Suppressor macrophage treated with lipopolysaccharide for 1 hour (primary cell): ENCODE measurements at regions not wholly inside any gene's neighbourhood (a gene's known extent, or its start where the extent isn't known, plus 50 kb on each side); places are given as distances from the start of the nearest gene placed in this dataset.
"Not testable (repeated sequence)": the region's sequence is repeated elsewhere in the genome, so short reads cannot be mapped to it uniquely, and the experiment has no call there.

ENCODE experiments used
- DNase-seq, 3 donors: peaks; one replicate each; pipeline ENCODE4 v3.0.0-alpha.2; 2020 to 2022

GRCh38 chr5:152177626-152178349, 227.3 kb downstream of the NMUR2 start:
- DNase-seq: no peak

GRCh38 chr5:152171888-152172287, 233.2 kb downstream of the NMUR2 start:
- DNase-seq: no peak

GRCh38 chr5:152170350-152170749, 234.7 kb downstream of the NMUR2 start:
- DNase-seq: no peak

- no peak for DNase-seq
These were observed 240.2 kb upstream of the GLRA1 start for GRCh38 chr5:152164860-152165259.

DNA sequence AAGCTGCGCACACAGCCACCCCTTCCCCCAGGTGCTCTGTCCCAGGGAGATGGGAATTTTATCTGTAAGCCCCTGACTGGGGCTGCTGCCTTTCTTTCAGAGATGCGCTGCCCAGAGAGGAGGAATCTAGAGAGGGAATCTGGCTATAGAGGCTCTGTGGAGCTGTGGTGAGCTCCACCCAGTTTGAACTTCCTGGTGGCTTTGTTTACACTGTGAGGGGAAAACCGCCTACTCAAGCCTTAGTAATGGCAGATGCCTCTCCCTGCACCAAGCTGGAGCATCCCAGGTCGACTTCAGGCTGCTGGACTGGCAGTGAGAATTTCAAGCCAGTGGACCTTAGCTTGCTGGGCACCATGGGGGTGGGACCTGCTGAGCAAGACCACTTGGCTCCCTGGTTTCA, 235.2 kb upstream of the GLRA1 start:
- DNase-seq: not testable (repeated sequence)

- DNase-seq: not testable (repeated sequence)
These were observed 229.8 kb upstream of the GLRA1 start for GRCh38 chr5:152154452-152154851.

- no peak for DNase-seq
These were observed 227.3 kb upstream of the GLRA1 start for GRCh38 chr5:152151940-152152339.

DNA sequence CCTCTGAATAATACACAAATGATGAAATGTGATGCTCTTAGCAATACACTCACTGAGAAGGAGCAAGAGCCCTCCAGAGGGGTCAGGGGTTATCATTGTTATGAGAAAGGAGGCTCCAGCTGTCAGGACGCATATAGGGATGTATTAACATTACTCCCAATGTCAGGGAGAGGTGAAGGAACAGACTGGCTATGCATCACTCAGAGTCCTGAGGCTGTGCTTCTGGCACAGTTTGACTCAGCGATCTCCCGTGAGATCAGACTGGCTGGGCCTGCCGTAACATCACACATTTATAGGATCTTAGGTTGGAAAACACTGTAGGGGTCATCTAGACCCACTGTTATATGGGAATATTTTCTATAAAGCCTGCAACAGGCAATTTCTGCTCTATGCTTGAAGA, 226.5 kb upstream of the GLRA1 start:
- no peak for DNase-seq

GRCh38 chr5:152147286-152147685, 222.6 kb upstream of the GLRA1 start:
- no peak for DNase-seq

GRCh38 chr5:152146566-152146965, 221.9 kb upstream of the GLRA1 start:
- DNase-seq: no peak

DNA sequence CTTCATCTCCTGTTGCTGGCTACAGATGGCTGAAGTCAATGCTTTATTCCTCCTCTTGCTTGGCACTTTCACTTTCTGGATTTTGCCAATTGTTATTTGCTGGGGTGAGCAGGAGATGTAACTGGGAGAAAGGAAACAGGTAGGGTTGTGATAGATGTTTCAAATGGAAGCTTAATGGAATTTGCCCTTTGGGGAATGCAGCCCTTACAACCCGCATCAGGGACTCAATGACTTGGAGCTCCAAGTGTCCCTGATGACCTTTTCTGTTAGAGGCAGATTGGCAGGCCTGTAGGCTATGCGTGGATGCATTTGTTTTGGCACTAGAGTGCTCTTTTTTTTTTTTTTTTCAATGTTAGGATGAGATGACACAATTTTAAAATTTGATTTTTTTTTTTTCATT, 219.9 kb upstream of the GLRA1 start:
- DNase-seq: no peak

GRCh38 chr5:152144030-152144429, 219.4 kb upstream of the GLRA1 start:
- no peak for DNase-seq

GRCh38 chr5:152142840-152143469, 218.3 kb upstream of the GLRA1 start:
- DNase-seq: peak; percentile 54 to 64 (median 59)

GRCh38 chr5:152140347-152140746, 215.7 kb upstream of the GLRA1 start:
- DNase-seq: no peak

GRCh38 chr5:152137063-152137462, 212.4 kb upstream of the GLRA1 start:
- no peak for DNase-seq

DNA sequence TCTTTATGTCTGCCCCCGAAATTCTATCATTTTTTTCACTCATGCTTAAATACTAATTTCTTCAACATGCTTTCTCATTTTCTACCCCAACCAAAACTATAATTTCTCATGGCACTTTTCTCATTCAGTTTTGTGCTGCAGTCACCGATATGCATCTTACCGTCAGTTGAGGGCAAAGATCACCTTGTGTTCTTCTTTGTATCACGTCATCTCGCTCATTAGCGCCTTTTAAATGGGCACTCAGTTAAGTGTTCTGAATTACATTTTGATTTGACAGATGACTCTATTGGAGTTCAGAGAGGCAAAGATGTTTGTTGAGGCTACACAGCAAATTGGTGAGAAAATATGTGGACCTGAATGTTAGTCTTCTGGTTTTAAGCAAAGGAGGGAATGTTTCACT, 211.7 kb upstream of the GLRA1 start:
- no peak for DNase-seq

DNA sequence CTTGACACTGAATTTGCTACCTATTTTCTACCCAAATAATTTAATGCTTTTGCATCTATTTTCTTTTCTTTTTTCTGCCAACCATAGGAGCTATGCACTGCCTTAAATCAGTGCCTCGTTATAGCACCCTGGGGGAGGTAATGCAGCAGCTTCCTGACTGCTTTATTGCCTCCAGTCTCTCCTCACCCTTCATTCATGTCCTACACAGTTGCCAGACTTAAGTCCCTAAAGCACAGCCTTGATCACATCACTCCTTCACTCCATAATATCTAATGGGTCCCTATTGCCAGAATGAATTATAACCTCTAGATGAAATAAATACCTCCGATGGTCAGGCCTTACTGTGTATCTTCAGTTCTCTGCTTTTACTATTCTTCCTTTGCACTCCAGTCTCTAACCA, 211.2 kb upstream of the GLRA1 start:
- no peak for DNase-seq

- DNase-seq: no peak
These were observed 201.1 kb upstream of the GLRA1 start for GRCh38 chr5:152125661-152126205.

- DNase-seq: no peak
These were observed 199.9 kb upstream of the GLRA1 start for GRCh38 chr5:152124409-152125041.

DNA sequence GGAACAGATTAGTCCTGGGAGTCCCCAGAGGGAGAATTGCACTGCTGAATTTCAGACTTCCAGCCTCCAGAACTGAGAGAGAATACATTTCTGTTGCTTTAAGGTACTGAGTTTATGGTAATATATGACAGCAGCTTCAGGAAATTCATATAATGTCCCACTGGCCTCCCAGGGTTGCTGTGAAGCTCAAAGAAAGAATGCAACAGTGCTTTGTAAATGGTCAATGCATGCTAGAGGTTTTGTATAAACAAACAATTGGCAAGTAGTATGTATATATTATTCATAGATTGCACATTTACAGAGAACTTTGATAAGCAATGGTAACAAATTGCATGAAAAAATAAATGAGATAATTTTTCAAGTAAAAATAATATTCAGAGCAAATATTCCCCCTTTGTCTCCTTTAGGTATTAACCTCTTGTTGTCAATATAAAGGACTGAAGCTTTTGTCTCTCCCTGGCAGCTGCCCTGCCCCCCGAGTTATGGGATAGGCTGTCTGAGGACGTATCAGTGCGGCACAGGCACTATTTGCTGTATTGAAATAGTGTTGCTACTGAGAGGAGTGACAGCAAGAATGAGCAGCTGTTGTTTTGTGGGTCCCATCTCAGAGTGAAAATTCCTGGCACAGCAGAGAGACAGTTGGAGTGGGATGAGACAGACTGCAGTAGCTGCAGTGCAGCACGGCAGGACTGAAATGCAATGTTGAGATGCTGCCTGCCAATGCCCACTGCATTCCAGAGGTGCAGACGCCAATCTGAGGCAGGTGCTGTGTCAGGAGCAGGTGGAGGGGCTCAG, 194.2 kb upstream of the GLRA1 start:
- DNase-seq: no peak

DNA sequence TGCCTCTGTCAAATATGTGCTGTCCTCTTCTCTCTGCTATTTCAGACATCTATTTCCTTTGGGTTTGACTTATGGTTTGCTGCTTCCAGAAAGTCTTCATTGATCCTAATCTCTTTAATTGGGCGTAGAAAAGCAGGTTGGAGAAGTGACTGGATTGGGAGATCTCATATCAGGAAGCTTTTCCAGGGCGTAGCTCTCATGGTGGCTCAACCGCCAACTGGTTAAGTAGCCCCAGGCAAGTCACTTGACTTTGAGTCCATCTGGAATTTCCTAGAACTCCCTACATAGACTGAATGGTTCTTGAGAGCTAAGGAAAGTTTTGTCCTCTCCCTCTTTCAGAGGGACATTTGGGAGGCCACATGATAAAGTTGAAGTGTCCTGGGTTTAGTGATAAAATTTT, 192.3 kb upstream of the GLRA1 start:
- no peak for DNase-seq

- DNase-seq: no peak
These were observed 188.8 kb upstream of the GLRA1 start for GRCh38 chr5:152113401-152113800.

GRCh38 chr5:152107220-152107619, 182.6 kb upstream of the GLRA1 start:
- DNase-seq: no peak
